ENCODE measurements at regions not wholly inside any gene's neighbourhood (a gene's known extent, or its start where the extent isn't known, plus 50 kb on each side); places are given as distances from the start of the nearest gene placed in this dataset.

GRCh38 chr11:13868710-13869397, 93.7 kb upstream of the SPON1 start:
- no peak overlapping the region for H3K4me3 ChIP-seq (ENCODE audit: control insufficient read depth in 1 of 7, extremely low read depth in 1 of 7, insufficient read depth in 4 of 7, low read depth in 2 of 7, low read length in 6 of 7)

GRCh38 chr11:13869398-13869886, 93.1 kb upstream of the SPON1 start:
- H3K4me3 ChIP-seq (ENCODE audit: control insufficient read depth in 1 of 7, extremely low read depth in 1 of 7, insufficient read depth in 4 of 7, low read depth in 2 of 7, low read length in 6 of 7) = no peak overlapping the region
- 83% methylated on average over 1 of the region's 1 CpG for WGBS (ENCODE audit: insufficient coverage)
- CTCF ChIA-PET = interaction anchor here (1.2 to 1.7 kb wide), 2 partner anchors 11 to 30 kb away, joined by 3 to 5 read pairs; no protein-coding TSS in a partner anchor
- POLR2A ChIA-PET = no interaction called here
- peaks cover 15 to 22% (median 17%) of the 10 kb centered on the region in 4 experiments for H3K4me1 ChIP-seq (ENCODE audit: control extremely low read depth in 1 of 4, control insufficient read depth in 4 of 4, insufficient read depth in 4 of 4, low read length in 3 of 4)
- H3K27me3 ChIP-seq (replicated peaks in 2 of 5; ENCODE audit: control insufficient read depth in 4 of 5, insufficient read depth in 5 of 5, low read length in 4 of 5) = no peaks in the 10 kb centered on the region
- no peak overlapping the region for H3K27ac ChIP-seq (ENCODE audit: insufficient read depth in 1 of 2, low read depth in 1 of 2, low read length in 2 of 2, poor library complexity in 1 of 2, severe bottlenecking in 2 of 2)
- no peak for DNase-seq
- H3K9me3 ChIP-seq (ENCODE audit: control extremely low read depth in 1 of 5, control insufficient read depth in 4 of 5, insufficient read depth in 2 of 5, low read depth in 1 of 5, low read length in 4 of 5) = peaks cover 0 to 3% (median 0%) of the 10 kb centered on the region in 5 experiments
- no peaks in the 10 kb centered on the region for H3K36me3 ChIP-seq (ENCODE audit: control insufficient read depth in 4 of 4, insufficient read depth in 4 of 4, low read length in 3 of 4)

More at GRCh38 chr11:13868710-13869397, 93.7 kb upstream of the SPON1 start:
- WGBS (ENCODE audit: insufficient coverage) = no CpG with 5 or more reads among the region's 2 CpGs
- ChIA-PET POLR2A (no interaction called here), CTCF (interaction anchor here (1.2 to 1.7 kb wide), 2 partner anchors 10 to 31 kb away, joined by 3 to 5 read pairs; no protein-coding TSS in a partner anchor)
- no peaks in the 10 kb centered on the region for H3K27me3 ChIP-seq (replicated peaks in 2 of 5; ENCODE audit: control insufficient read depth in 4 of 5, insufficient read depth in 5 of 5, low read length in 4 of 5)
- H3K27ac ChIP-seq (ENCODE audit: insufficient read depth in 1 of 2, low read depth in 1 of 2, low read length in 2 of 2, poor library complexity in 1 of 2, severe bottlenecking in 2 of 2) = no peak overlapping the region
- DNase-seq = peak; percentile 9 to 56 (median 40)
- peaks cover 15 to 19% (median 17%) of the 10 kb centered on the region in 4 experiments for H3K4me1 ChIP-seq (ENCODE audit: control extremely low read depth in 1 of 4, control insufficient read depth in 4 of 4, insufficient read depth in 4 of 4, low read length in 3 of 4)
- no peaks in the 10 kb centered on the region for H3K36me3 ChIP-seq (ENCODE audit: control insufficient read depth in 4 of 4, insufficient read depth in 4 of 4, low read length in 3 of 4)
- H3K9me3 ChIP-seq (ENCODE audit: control extremely low read depth in 1 of 5, control insufficient read depth in 4 of 5, insufficient read depth in 2 of 5, low read depth in 1 of 5, low read length in 4 of 5) = peaks cover 0 to 3% (median 0%) of the 10 kb centered on the region in 5 experiments

- Histone ChIP-seq H3K36me3 (ENCODE audit: control insufficient read depth in 4 of 4, insufficient read depth in 4 of 4, low read length in 3 of 4) (no peaks in the 10 kb centered on the region), H3K27me3 (replicated peaks in 2 of 5; ENCODE audit: control insufficient read depth in 4 of 5, insufficient read depth in 5 of 5, low read length in 4 of 5) (no peaks in the 10 kb centered on the region), H3K9me3 (ENCODE audit: control extremely low read depth in 1 of 5, control insufficient read depth in 4 of 5, insufficient read depth in 2 of 5, low read depth in 1 of 5, low read length in 4 of 5) (peaks cover 0 to 3% (median 0%) of the 10 kb centered on the region in 5 experiments), H3K27ac (ENCODE audit: insufficient read depth in 1 of 2, low read depth in 1 of 2, low read length in 2 of 2, poor library complexity in 1 of 2, severe bottlenecking in 2 of 2) (no peak overlapping the region), H3K4me1 (ENCODE audit: control extremely low read depth in 1 of 4, control insufficient read depth in 4 of 4, insufficient read depth in 4 of 4, low read length in 3 of 4) (peaks cover 13 to 27% (median 20%) of the 10 kb centered on the region in 4 experiments), H3K4me3 (ENCODE audit: control insufficient read depth in 1 of 7, extremely low read depth in 1 of 7, insufficient read depth in 4 of 7, low read depth in 2 of 7, low read length in 6 of 7) (peak overlapping the region in 1 of 7 experiments; percentile 40)
- CTCF ChIA-PET = interaction anchor here (0.7 to 1.8 kb wide), 3 partner anchors 11 to 22 kb away, joined by 3 to 5 read pairs (median 4); no protein-coding TSS in a partner anchor
- POLR2A ChIA-PET = interaction anchor here (0.6 kb wide), 1 partner anchor 66 kb away, joined by 3 read pairs; no protein-coding TSS in a partner anchor
- DNase-seq = no peak
These were observed 87.9 kb upstream of the SPON1 start for GRCh38 chr11:13874597-13874996.

- ChIA-PET POLR2A (no interaction called here), CTCF (interaction anchor here (1.1 to 1.8 kb wide), 2 partner anchors 10 to 21 kb away, joined by 4 to 5 read pairs; no protein-coding TSS in a partner anchor)
- peaks cover 13 to 27% (median 20%) of the 10 kb centered on the region in 4 experiments for H3K4me1 ChIP-seq (ENCODE audit: control extremely low read depth in 1 of 4, control insufficient read depth in 4 of 4, insufficient read depth in 4 of 4, low read length in 3 of 4)
- H3K27ac ChIP-seq (ENCODE audit: insufficient read depth in 1 of 2, low read depth in 1 of 2, low read length in 2 of 2, poor library complexity in 1 of 2, severe bottlenecking in 2 of 2) = no peak overlapping the region
- DNase-seq = no peak
- H3K4me3 ChIP-seq (ENCODE audit: control insufficient read depth in 1 of 7, extremely low read depth in 1 of 7, insufficient read depth in 4 of 7, low read depth in 2 of 7, low read length in 6 of 7) = no peak overlapping the region
- no peaks in the 10 kb centered on the region for H3K36me3 ChIP-seq (ENCODE audit: control insufficient read depth in 4 of 4, insufficient read depth in 4 of 4, low read length in 3 of 4)
- no peaks in the 10 kb centered on the region for H3K27me3 ChIP-seq (replicated peaks in 2 of 5; ENCODE audit: control insufficient read depth in 4 of 5, insufficient read depth in 5 of 5, low read length in 4 of 5)
- no peaks in the 10 kb centered on the region for H3K9me3 ChIP-seq (ENCODE audit: control extremely low read depth in 1 of 5, control insufficient read depth in 4 of 5, insufficient read depth in 2 of 5, low read depth in 1 of 5, low read length in 4 of 5)
- 99% methylated on average over 9 of the region's 9 CpGs for WGBS (ENCODE audit: insufficient coverage)
These were observed 86.9 kb upstream of the SPON1 start for GRCh38 chr11:13875643-13876042.

- ChIA-PET POLR2A (no interaction called here), CTCF (interaction anchor here (1.8 kb wide), 1 partner anchor 10 kb away, joined by 5 read pairs; no protein-coding TSS in a partner anchor)
- no CpG with 5 or more reads among the region's 2 CpGs for WGBS (ENCODE audit: insufficient coverage)
- DNase-seq = no peak
- no peaks in the 10 kb centered on the region for H3K36me3 ChIP-seq (ENCODE audit: control insufficient read depth in 4 of 4, insufficient read depth in 4 of 4, low read length in 3 of 4)
- H3K27ac ChIP-seq (ENCODE audit: insufficient read depth in 1 of 2, low read depth in 1 of 2, low read length in 2 of 2, poor library complexity in 1 of 2, severe bottlenecking in 2 of 2) = no peak overlapping the region
- no peak overlapping the region for H3K4me3 ChIP-seq (ENCODE audit: control insufficient read depth in 1 of 7, extremely low read depth in 1 of 7, insufficient read depth in 4 of 7, low read depth in 2 of 7, low read length in 6 of 7)
- no peaks in the 10 kb centered on the region for H3K27me3 ChIP-seq (replicated peaks in 2 of 5; ENCODE audit: control insufficient read depth in 4 of 5, insufficient read depth in 5 of 5, low read length in 4 of 5)
- no peaks in the 10 kb centered on the region for H3K9me3 ChIP-seq (ENCODE audit: control extremely low read depth in 1 of 5, control insufficient read depth in 4 of 5, insufficient read depth in 2 of 5, low read depth in 1 of 5, low read length in 4 of 5)
- peaks cover 13 to 27% (median 20%) of the 10 kb centered on the region in 4 experiments for H3K4me1 ChIP-seq (ENCODE audit: control extremely low read depth in 1 of 4, control insufficient read depth in 4 of 4, insufficient read depth in 4 of 4, low read length in 3 of 4)
These were observed 86.1 kb upstream of the SPON1 start for GRCh38 chr11:13876423-13876822.

GRCh38 chr11:13878077-13878476, 84.4 kb upstream of the SPON1 start:
- peaks cover 4 to 16% (median 10%) of the 10 kb centered on the region in 4 experiments for H3K4me1 ChIP-seq (ENCODE audit: control extremely low read depth in 1 of 4, control insufficient read depth in 4 of 4, insufficient read depth in 4 of 4, low read length in 3 of 4)
- DNase-seq = no peak
- no peak overlapping the region for H3K27ac ChIP-seq (ENCODE audit: insufficient read depth in 1 of 2, low read depth in 1 of 2, low read length in 2 of 2, poor library complexity in 1 of 2, severe bottlenecking in 2 of 2)
- H3K36me3 ChIP-seq (ENCODE audit: control insufficient read depth in 4 of 4, insufficient read depth in 4 of 4, low read length in 3 of 4) = no peaks in the 10 kb centered on the region
- WGBS (ENCODE audit: insufficient coverage) = no CpG with 5 or more reads among the region's 1 CpG
- ChIA-PET POLR2A (no interaction called here), CTCF (no interaction called here)
- no peaks in the 10 kb centered on the region for H3K9me3 ChIP-seq (ENCODE audit: control extremely low read depth in 1 of 5, control insufficient read depth in 4 of 5, insufficient read depth in 2 of 5, low read depth in 1 of 5, low read length in 4 of 5)
- no peak overlapping the region for H3K4me3 ChIP-seq (ENCODE audit: control insufficient read depth in 1 of 7, extremely low read depth in 1 of 7, insufficient read depth in 4 of 7, low read depth in 2 of 7, low read length in 6 of 7)
- no peaks in the 10 kb centered on the region for H3K27me3 ChIP-seq (replicated peaks in 2 of 5; ENCODE audit: control insufficient read depth in 4 of 5, insufficient read depth in 5 of 5, low read length in 4 of 5)

GRCh38 chr11:13880634-13881033, 81.9 kb upstream of the SPON1 start:
- WGBS (ENCODE audit: insufficient coverage) = 96% methylated on average over 2 of the region's 2 CpGs
- H3K9me3 ChIP-seq (ENCODE audit: control extremely low read depth in 1 of 5, control insufficient read depth in 4 of 5, insufficient read depth in 2 of 5, low read depth in 1 of 5, low read length in 4 of 5) = no peaks in the 10 kb centered on the region
- H3K27ac ChIP-seq (ENCODE audit: insufficient read depth in 1 of 2, low read depth in 1 of 2, low read length in 2 of 2, poor library complexity in 1 of 2, severe bottlenecking in 2 of 2) = no peak overlapping the region
- no peak overlapping the region for H3K4me3 ChIP-seq (ENCODE audit: control insufficient read depth in 1 of 7, extremely low read depth in 1 of 7, insufficient read depth in 4 of 7, low read depth in 2 of 7, low read length in 6 of 7)
- H3K4me1 ChIP-seq (ENCODE audit: control extremely low read depth in 1 of 4, control insufficient read depth in 4 of 4, insufficient read depth in 4 of 4, low read length in 3 of 4) = peaks cover 0 to 6% (median 2%) of the 10 kb centered on the region in 4 experiments
- no peak for DNase-seq
- ChIA-PET CTCF (no interaction called here), POLR2A (no interaction called here)
- no peaks in the 10 kb centered on the region for H3K36me3 ChIP-seq (ENCODE audit: control insufficient read depth in 4 of 4, insufficient read depth in 4 of 4, low read length in 3 of 4)
- H3K27me3 ChIP-seq (replicated peaks in 2 of 5; ENCODE audit: control insufficient read depth in 4 of 5, insufficient read depth in 5 of 5, low read length in 4 of 5) = no peaks in the 10 kb centered on the region
